ENCODE measurements at regions not wholly inside any gene's neighbourhood (a gene's known extent, or its start where the extent isn't known, plus 50 kb on each side); places are given as distances from the start of the nearest gene placed in this dataset.

DNA sequence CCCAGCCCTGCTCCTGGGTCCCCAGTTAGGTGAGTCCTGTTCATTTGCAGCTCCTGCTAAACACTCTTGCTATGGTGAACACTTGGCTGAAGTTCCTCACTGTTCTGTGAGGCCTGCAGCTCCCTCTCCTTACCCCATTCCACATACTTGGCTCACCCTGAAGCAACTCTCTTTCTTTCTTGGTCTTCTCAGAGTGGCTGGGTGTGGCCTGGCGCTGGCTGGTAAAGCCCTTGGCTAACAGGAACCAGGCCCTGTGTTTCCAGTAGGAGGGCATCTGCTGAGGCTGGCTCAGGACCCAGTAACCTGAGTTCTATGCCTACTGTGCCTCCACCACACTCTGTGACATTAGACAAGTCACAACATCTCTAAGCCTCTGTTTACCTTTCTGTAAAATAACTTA is 53.1 kb upstream of the COL13A1 start:
- no peaks in the 10 kb centered on the region for H3K4me1 ChIP-seq (ENCODE audit: control insufficient read depth, insufficient read depth, low read length)
- no peaks in the 10 kb centered on the region for H3K36me3 ChIP-seq (ENCODE audit: control insufficient read depth, insufficient read depth, low read length)
- no peak overlapping the region for H3K27ac ChIP-seq (ENCODE audit: low read depth, low read length)
- no peaks in the 10 kb centered on the region for H3K27me3 ChIP-seq (ENCODE audit: control insufficient read depth, insufficient read depth, low read length)
- no peak overlapping the region for H3K4me3 ChIP-seq (ENCODE audit: low read length)
- no peak overlapping the region for H3K9ac ChIP-seq (ENCODE audit: low read length)

DNA sequence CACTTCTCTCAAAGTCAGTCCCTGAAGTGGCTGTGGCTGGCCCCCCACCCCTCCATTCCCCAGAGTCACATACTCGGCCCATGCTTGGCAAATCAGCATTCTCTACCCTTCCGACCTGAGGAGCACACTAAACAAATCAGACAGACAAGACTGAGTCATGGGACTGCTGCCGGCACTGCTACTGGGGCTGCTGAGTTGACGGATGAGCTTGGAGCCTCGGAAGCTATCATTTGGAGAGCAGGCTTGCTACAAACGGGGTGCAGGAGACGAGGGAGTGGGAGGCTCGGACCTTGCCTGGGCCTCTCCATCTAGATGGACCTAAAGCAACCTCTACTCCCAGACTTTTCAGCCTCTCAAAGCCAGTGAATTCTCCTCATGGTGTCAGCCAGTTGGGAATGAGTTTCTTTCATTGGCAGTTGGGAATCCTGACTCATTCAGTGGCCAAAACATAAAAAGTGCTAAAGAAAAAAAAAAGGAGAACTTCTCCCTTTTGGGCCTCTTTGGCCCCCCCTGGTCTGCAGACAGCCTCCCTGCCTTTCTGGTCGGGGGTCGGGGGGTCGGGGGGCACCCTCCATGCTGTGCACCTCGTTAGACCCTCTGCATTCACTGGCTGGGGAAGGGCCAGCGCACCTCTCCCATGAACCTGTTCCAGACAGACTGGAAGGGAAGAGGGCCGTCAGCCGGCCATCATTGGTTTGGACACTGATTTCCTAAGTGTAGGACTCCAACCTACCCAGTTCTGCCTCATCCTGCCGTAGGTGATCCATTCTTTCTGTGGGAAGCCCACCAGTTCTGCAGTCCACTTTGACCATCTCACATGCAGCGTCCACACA is 52.3 kb upstream of the COL13A1 start:
- H3K36me3 ChIP-seq (ENCODE audit: control insufficient read depth, insufficient read depth, low read length), result no peaks in the 10 kb centered on the region
- no peak overlapping the region for H3K4me3 ChIP-seq (ENCODE audit: low read length)
- H3K27me3 ChIP-seq (ENCODE audit: control insufficient read depth, insufficient read depth, low read length), result no peaks in the 10 kb centered on the region
- H3K4me1 ChIP-seq (ENCODE audit: control insufficient read depth, insufficient read depth, low read length), result no peaks in the 10 kb centered on the region
- no peak overlapping the region for H3K9ac ChIP-seq (ENCODE audit: low read length)
- H3K27ac ChIP-seq (ENCODE audit: low read depth, low read length), result no peak overlapping the region

GRCh38 chr10:69750011-69750373 is 51.7 kb upstream of the COL13A1 start:
- H3K27ac ChIP-seq (ENCODE audit: low read depth, low read length), result no peak overlapping the region
- no peaks in the 10 kb centered on the region for H3K36me3 ChIP-seq (ENCODE audit: control insufficient read depth, insufficient read depth, low read length)
- H3K4me3 ChIP-seq (ENCODE audit: low read length), result no peak overlapping the region
- H3K27me3 ChIP-seq (ENCODE audit: control insufficient read depth, insufficient read depth, low read length), result no peaks in the 10 kb centered on the region
- no peaks in the 10 kb centered on the region for H3K4me1 ChIP-seq (ENCODE audit: control insufficient read depth, insufficient read depth, low read length)
- no peak overlapping the region for H3K9ac ChIP-seq (ENCODE audit: low read length)

DNA sequence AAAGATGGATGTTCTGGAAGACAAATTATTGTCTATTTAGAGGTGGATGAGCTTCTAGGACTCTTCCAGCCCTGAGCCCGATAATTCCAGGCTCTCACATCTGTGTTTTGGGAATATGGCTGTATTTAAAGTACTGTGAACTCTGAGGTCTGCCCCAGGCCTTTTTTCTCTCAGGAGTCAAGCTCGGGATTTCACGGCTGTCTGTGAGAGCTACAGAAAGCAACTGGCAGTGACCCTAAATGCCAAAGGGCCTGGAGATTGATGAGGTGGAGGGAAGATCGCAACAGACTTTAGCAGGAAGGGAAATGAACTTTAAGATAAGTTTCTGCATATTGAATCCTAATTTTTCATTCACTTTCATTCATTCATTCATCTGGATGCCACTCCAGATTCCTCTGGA is 51.0 kb upstream of the COL13A1 start:
- H3K4me3 ChIP-seq (ENCODE audit: low read length), result no peak overlapping the region
- no peaks in the 10 kb centered on the region for H3K27me3 ChIP-seq (ENCODE audit: control insufficient read depth, insufficient read depth, low read length)
- H3K36me3 ChIP-seq (ENCODE audit: control insufficient read depth, insufficient read depth, low read length), result no peaks in the 10 kb centered on the region
- no peak overlapping the region for H3K27ac ChIP-seq (ENCODE audit: low read depth, low read length)
- no peak overlapping the region for H3K9ac ChIP-seq (ENCODE audit: low read length)
- H3K4me1 ChIP-seq (ENCODE audit: control insufficient read depth, insufficient read depth, low read length), result no peaks in the 10 kb centered on the region

DNA sequence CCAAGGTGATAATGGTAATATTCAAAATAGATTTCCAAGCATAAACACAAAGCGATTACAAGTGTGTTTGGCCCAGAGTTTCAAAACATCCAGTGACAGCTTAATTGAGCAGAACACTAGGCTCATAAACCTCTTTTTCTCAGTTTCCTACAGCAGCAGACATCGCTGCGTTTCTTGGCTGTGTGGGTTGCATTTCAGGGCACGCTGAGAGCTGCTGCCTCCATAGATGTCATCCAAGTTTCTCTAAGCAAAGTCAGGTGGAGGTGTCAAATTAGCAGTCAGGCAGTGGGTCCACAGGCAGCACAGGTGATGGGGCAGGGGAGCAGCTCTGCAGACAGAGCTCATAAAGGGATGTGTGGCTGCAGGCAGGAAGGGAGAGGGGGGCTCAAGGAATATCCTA is 50.5 kb upstream of the COL13A1 start:
- H3K27me3 ChIP-seq (ENCODE audit: control insufficient read depth, insufficient read depth, low read length), result no peaks in the 10 kb centered on the region
- no peaks in the 10 kb centered on the region for H3K4me1 ChIP-seq (ENCODE audit: control insufficient read depth, insufficient read depth, low read length)
- H3K27ac ChIP-seq (ENCODE audit: low read depth, low read length), result no peak overlapping the region
- H3K36me3 ChIP-seq (ENCODE audit: control insufficient read depth, insufficient read depth, low read length), result no peaks in the 10 kb centered on the region
- no peak overlapping the region for H3K9ac ChIP-seq (ENCODE audit: low read length)
- H3K4me3 ChIP-seq (ENCODE audit: low read length), result no peak overlapping the region

Measured in rectal smooth muscle tissue (tissue), 1 donor.